Activated naive CD4-positive, alpha-beta T cell treated with anti-CD3 and anti-CD28 coated beads for 36 hours (primary cell): ENCODE measurements at regions not wholly inside any gene's neighbourhood (a gene's known extent, or its start where the extent isn't known, plus 50 kb on each side); places are given as distances from the start of the nearest gene placed in this dataset.

ENCODE experiments used
- CTCF ChIA-PET: fragments of 350-600 bp; sonication (Branson Sonifier 250); formaldehyde crosslinking; loops from one replicate; lab custom pipeline; 2021; ENCODE audit warnings: antibody characterized with exemption; lab: Charles Lee
- DNase-seq: peaks from one replicate; pipeline ENCODE4 v3.0.0-alpha.2; 2020
- H3K27ac Mint-ChIP-seq: one replicate; pipeline ENCODE4 v1.8.0; 2021; ENCODE audit warnings: mild to moderate bottlenecking, mixed read lengths
- H3K27me3 Mint-ChIP-seq: one replicate; pipeline ENCODE4 v1.8.0; 2021; ENCODE audit warnings: low read depth, mixed read lengths
- H3K36me3 Mint-ChIP-seq: one replicate; pipeline ENCODE4 v1.8.0; 2021; ENCODE audit warnings: low read depth, mixed read lengths
- H3K4me1 Mint-ChIP-seq: one replicate; pipeline ENCODE4 v1.8.0; 2021; ENCODE audit warnings: low read depth, mixed read lengths
- H3K4me3 Mint-ChIP-seq: one replicate; pipeline ENCODE4 v1.8.0; 2021; ENCODE audit warnings: mild to moderate bottlenecking, moderate library complexity, mixed read lengths
- H3K9me3 Mint-ChIP-seq: one replicate; pipeline ENCODE4 v1.8.0; 2021; ENCODE audit warnings: mixed read lengths
- intact Hi-C: fragments of 100-400 bp; cut with micrococcal nuclease; formaldehyde crosslinking; loops from one replicate; pipeline ENCODE4 v1.15.1; 2023

GRCh38 chr3:45277636-45278035, 51.5 kb upstream of the TMEM158 start:
- CTCF ChIA-PET = no interaction called here
- DNase-seq = no peak
- Mint-ChIP-seq H3K36me3 (no peaks in the 10 kb centered on the region), H3K4me3 (no peak overlapping the region), H3K9me3 (peaks cover 18% of the 10 kb centered on the region), H3K27me3 (peaks cover 11% of the 10 kb centered on the region), H3K27ac (no peak overlapping the region), H3K4me1 (no peaks in the 10 kb centered on the region)
- intact Hi-C loops = no loop called here

GRCh38 chr3:45280232-45280631, 54.1 kb upstream of the TMEM158 start:
- no peak overlapping the region for H3K27ac Mint-ChIP-seq
- no peak overlapping the region for H3K4me3 Mint-ChIP-seq
- CTCF ChIA-PET = no interaction called here
- no peaks in the 10 kb centered on the region for H3K36me3 Mint-ChIP-seq
- H3K27me3 Mint-ChIP-seq = peaks cover 11% of the 10 kb centered on the region
- no peak for DNase-seq
- H3K4me1 Mint-ChIP-seq = no peaks in the 10 kb centered on the region
- peaks cover 18% of the 10 kb centered on the region for H3K9me3 Mint-ChIP-seq
- intact Hi-C loops = no loop called here

- H3K9me3 Mint-ChIP-seq = peaks cover 18% of the 10 kb centered on the region
- intact Hi-C loops = no loop called here
- H3K4me3 Mint-ChIP-seq = no peak overlapping the region
- no peaks in the 10 kb centered on the region for H3K36me3 Mint-ChIP-seq
- DNase-seq = no peak
- no peak overlapping the region for H3K27ac Mint-ChIP-seq
- CTCF ChIA-PET = no interaction called here
- no peaks in the 10 kb centered on the region for H3K4me1 Mint-ChIP-seq
- H3K27me3 Mint-ChIP-seq = peaks cover 8% of the 10 kb centered on the region
Measured at GRCh38 chr3:45280971-45281370, 54.9 kb upstream of the TMEM158 start.

GRCh38 chr3:45283471-45283870, 57.4 kb upstream of the TMEM158 start:
- H3K27me3 Mint-ChIP-seq = peaks cover 19% of the 10 kb centered on the region
- DNase-seq = no peak
- H3K4me3 Mint-ChIP-seq = no peak overlapping the region
- CTCF ChIA-PET = interaction anchor here (1.5 kb wide), 1 partner anchor 9 kb away, joined by 3 read pairs; no protein-coding TSS in a partner anchor
- H3K4me1 Mint-ChIP-seq = no peaks in the 10 kb centered on the region
- H3K9me3 Mint-ChIP-seq = peaks cover 7% of the 10 kb centered on the region
- no peak overlapping the region for H3K27ac Mint-ChIP-seq
- intact Hi-C loops = no loop called here
- H3K36me3 Mint-ChIP-seq = no peaks in the 10 kb centered on the region

GRCh38 chr3:45297331-45297730, 71.2 kb upstream of the TMEM158 start:
- Mint-ChIP-seq H3K4me3 (no peak overlapping the region), H3K36me3 (peaks cover 6% of the 10 kb centered on the region), H3K27me3 (peaks cover 20% of the 10 kb centered on the region), H3K9me3 (peaks cover 10% of the 10 kb centered on the region), H3K4me1 (no peaks in the 10 kb centered on the region), H3K27ac (no peak overlapping the region)
- intact Hi-C loops = no loop called here
- DNase-seq = no peak
- CTCF ChIA-PET = no interaction called here

- no peaks in the 10 kb centered on the region for H3K4me1 Mint-ChIP-seq
- CTCF ChIA-PET = no interaction called here
- no peak overlapping the region for H3K27ac Mint-ChIP-seq
- H3K36me3 Mint-ChIP-seq = peaks cover 6% of the 10 kb centered on the region
- H3K9me3 Mint-ChIP-seq = peaks cover 14% of the 10 kb centered on the region
- no peak overlapping the region for H3K4me3 Mint-ChIP-seq
- intact Hi-C loops = no loop called here
- DNase-seq = no peak
- H3K27me3 Mint-ChIP-seq = peaks cover 19% of the 10 kb centered on the region
Measured at GRCh38 chr3:45302470-45302869, 76.4 kb upstream of the TMEM158 start.

GRCh38 chr3:45306406-45307008, 80.4 kb upstream of the TMEM158 start:
- H3K4me3 Mint-ChIP-seq = no peak overlapping the region
- H3K27me3 Mint-ChIP-seq = peaks cover 2% of the 10 kb centered on the region
- H3K9me3 Mint-ChIP-seq = peaks cover 7% of the 10 kb centered on the region
- H3K4me1 Mint-ChIP-seq = no peaks in the 10 kb centered on the region
- intact Hi-C loops = no loop called here
- no peaks in the 10 kb centered on the region for H3K36me3 Mint-ChIP-seq
- CTCF ChIA-PET = no interaction called here
- H3K27ac Mint-ChIP-seq = no peak overlapping the region
- DNase-seq = no peak

- Mint-ChIP-seq H3K27me3 (no peaks in the 10 kb centered on the region), H3K36me3 (no peaks in the 10 kb centered on the region)
- intact Hi-C loops = no loop called here
Measured at GRCh38 chr3:45309876-45310275, 78.5 kb upstream of the LARS2 start.

GRCh38 chr3:45311327-45311726, 77.0 kb upstream of the LARS2 start:
- H3K27ac Mint-ChIP-seq = no peak overlapping the region
- intact Hi-C loops = no loop called here
- H3K9me3 Mint-ChIP-seq = no peaks in the 10 kb centered on the region
- no peak overlapping the region for H3K4me3 Mint-ChIP-seq
- no peaks in the 10 kb centered on the region for H3K36me3 Mint-ChIP-seq
- CTCF ChIA-PET = no interaction called here
- H3K4me1 Mint-ChIP-seq = no peaks in the 10 kb centered on the region
- DNase-seq = no peak
- no peaks in the 10 kb centered on the region for H3K27me3 Mint-ChIP-seq

More at GRCh38 chr3:45309876-45310275, 78.5 kb upstream of the LARS2 start:
- Mint-ChIP-seq H3K4me1 (no peaks in the 10 kb centered on the region), H3K27ac (no peak overlapping the region), H3K4me3 (no peak overlapping the region), H3K9me3 (no peaks in the 10 kb centered on the region)
- CTCF ChIA-PET = no interaction called here
- DNase-seq = no peak

GRCh38 chr3:45311953-45312801, 76.2 kb upstream of the LARS2 start:
- no peaks in the 10 kb centered on the region for H3K27me3 Mint-ChIP-seq
- H3K36me3 Mint-ChIP-seq = no peaks in the 10 kb centered on the region
- CTCF ChIA-PET = no interaction called here
- H3K4me3 Mint-ChIP-seq = no peak overlapping the region
- DNase-seq = no peak
- intact Hi-C loops = no loop called here
- H3K9me3 Mint-ChIP-seq = no peaks in the 10 kb centered on the region
- no peaks in the 10 kb centered on the region for H3K4me1 Mint-ChIP-seq
- H3K27ac Mint-ChIP-seq = no peak overlapping the region

GRCh38 chr3:45312836-45313493, 75.4 kb upstream of the LARS2 start:
- Mint-ChIP-seq H3K27ac (no peak overlapping the region), H3K4me1 (no peaks in the 10 kb centered on the region), H3K27me3 (no peaks in the 10 kb centered on the region), H3K36me3 (no peaks in the 10 kb centered on the region), H3K9me3 (no peaks in the 10 kb centered on the region), H3K4me3 (no peak overlapping the region)
- DNase-seq = no peak
- intact Hi-C loops = no loop called here
- CTCF ChIA-PET = no interaction called here

GRCh38 chr3:45313743-45314403, 74.5 kb upstream of the LARS2 start:
- CTCF ChIA-PET = interaction anchor here (0.7 kb wide), 1 partner anchor 18 kb away, joined by 3 read pairs; no protein-coding TSS in a partner anchor
- no peaks in the 10 kb centered on the region for H3K4me1 Mint-ChIP-seq
- DNase-seq = no peak
- H3K4me3 Mint-ChIP-seq = no peak overlapping the region
- no peak overlapping the region for H3K27ac Mint-ChIP-seq
- no peaks in the 10 kb centered on the region for H3K9me3 Mint-ChIP-seq
- H3K27me3 Mint-ChIP-seq = no peaks in the 10 kb centered on the region
- intact Hi-C loops = no loop called here
- H3K36me3 Mint-ChIP-seq = no peaks in the 10 kb centered on the region
